ENCODE measurements at regions not wholly inside any gene's neighbourhood (a gene's known extent, or its start where the extent isn't known, plus 50 kb on each side); places are given as distances from the start of the nearest gene placed in this dataset.

DNA sequence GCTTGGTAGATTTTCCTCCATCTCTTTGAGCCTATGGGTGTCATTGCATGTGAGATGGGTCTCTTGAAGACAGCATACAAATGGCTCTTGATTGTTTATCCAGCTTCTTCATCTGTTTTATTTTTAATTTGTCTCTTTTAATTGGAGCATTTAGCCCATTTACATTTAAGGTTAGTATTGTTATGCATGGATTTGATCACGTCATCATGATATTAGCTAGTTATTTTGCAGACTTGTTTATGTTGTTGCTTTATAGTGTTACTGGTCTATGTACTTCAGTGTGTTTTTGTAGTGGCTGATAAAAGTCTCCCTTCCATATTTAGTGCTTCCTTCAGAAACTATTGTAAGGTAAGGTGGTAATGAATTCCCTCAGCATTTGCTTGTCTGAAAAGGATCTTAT lies 78.6 kb upstream of the RGMB start:
- no peak for TF ChIP-seq SMC3 (IDR thresholded peaks at IDR 0.05; ENCODE audit: low read depth, low read length)
- no peak for TF ChIP-seq CTCF (conservative IDR thresholded peaks at IDR 0.05; ENCODE audit: low read depth, low read length)
- no peak for TF ChIP-seq MXI1 (IDR thresholded peaks at IDR 0.05; ENCODE audit: borderline replicate concordance, low read depth, low read length)
- TF ChIP-seq, protein P1, sequence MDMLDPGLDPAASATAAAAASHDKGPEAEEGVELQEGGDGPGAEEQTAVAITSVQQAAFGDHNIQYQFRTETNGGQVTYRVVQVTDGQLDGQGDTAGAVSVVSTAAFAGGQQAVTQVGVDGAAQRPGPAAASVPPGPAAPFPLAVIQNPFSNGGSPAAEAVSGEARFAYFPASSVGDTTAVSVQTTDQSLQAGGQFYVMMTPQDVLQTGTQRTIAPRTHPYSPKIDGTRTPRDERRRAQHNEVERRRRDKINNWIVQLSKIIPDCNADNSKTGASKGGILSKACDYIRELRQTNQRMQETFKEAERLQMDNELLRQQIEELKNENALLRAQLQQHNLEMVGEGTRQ (IDR thresholded peaks at IDR 0.05; ENCODE audit: low read depth, low read length): no peak
